Keratinocyte (primary cell): ENCODE measurements at regions not wholly inside any gene's neighbourhood (a gene's known extent, or its start where the extent isn't known, plus 50 kb on each side); places are given as distances from the start of the nearest gene placed in this dataset.

Experiments used
- DNase-seq: peaks from one replicate; pipeline ENCODE4 v3.0.0-alpha.2; 2011; ENCODE audit warnings: low read depth, missing footprints, low spot score
- FAIRE-seq: peaks from 2 replicates; lab custom pipeline; 2011; peaks lifted over from hg19 to GRCh38; lab: Jason Lieb, UNC
- H2AFZ ChIP-seq: 2 replicates; pipeline ENCODE4 v1.6.0; 2012; ENCODE audit warnings: low read length, control low read depth, inconsistent platforms; ENCODE audit not compliant: control insufficient read depth
- H3K27ac ChIP-seq: 2 replicates; pipeline ENCODE4 v1.5.1; 2011; ENCODE audit warnings: low read length; ENCODE audit not compliant: control insufficient read depth, insufficient read depth
- H3K27me3 ChIP-seq: 3 replicates; pipeline ENCODE4 v1.6.0; 2011; ENCODE audit warnings: low read length; ENCODE audit not compliant: control insufficient read depth, insufficient read depth; ENCODE audit errors: extremely low read depth
- H3K36me3 ChIP-seq, 2 experiments: 2 replicates in 1 of 2; 3 replicates in 1 of 2; pipeline ENCODE4 v1.5.1; 2011; ENCODE audit warnings: low read length in 2 of 2, mild to moderate bottlenecking in 1 of 2; ENCODE audit not compliant: control insufficient read depth in 2 of 2, insufficient read depth in 2 of 2; ENCODE audit errors: extremely low read depth in 1 of 2
- H3K4me1 ChIP-seq: 3 replicates; pipeline ENCODE4 v1.5.1; 2011; ENCODE audit warnings: low read length; ENCODE audit not compliant: control insufficient read depth, insufficient read depth; ENCODE audit errors: extremely low read depth
- H3K4me2 ChIP-seq: 3 replicates; pipeline ENCODE4 v1.6.0; 2011; ENCODE audit warnings: low read depth, low read length; ENCODE audit not compliant: control insufficient read depth, insufficient read depth; ENCODE audit errors: extremely low read depth
- H3K4me3 ChIP-seq, 3 experiments: fragments of 200-600 bp in 1 of 3; sonication (generic) in 1 of 3; 2 replicates in 2 of 3; 3 replicates in 1 of 3; pipeline ENCODE4 v1.5.1; 2011 to 2016; ENCODE audit warnings: low read length in 3 of 3, mild to moderate bottlenecking in 3 of 3, control low read depth in 2 of 3, inconsistent platforms in 1 of 3, low read depth in 1 of 3, mixed read lengths in 1 of 3, mixed run types in 1 of 3, moderate library complexity in 1 of 3; ENCODE audit not compliant: control insufficient read depth in 2 of 3, insufficient read depth in 2 of 3; ENCODE audit errors: extremely low read depth in 1 of 3
- H3K79me2 ChIP-seq: 2 replicates; pipeline ENCODE4 v1.6.0; 2012; ENCODE audit warnings: low read length; ENCODE audit not compliant: control insufficient read depth, insufficient read depth
- H3K9ac ChIP-seq: 3 replicates; pipeline ENCODE4 v1.6.0; 2011; ENCODE audit warnings: low read length; ENCODE audit not compliant: control insufficient read depth, insufficient read depth; ENCODE audit errors: extremely low read depth
- H3K9me1 ChIP-seq: 3 replicates; pipeline ENCODE4 v1.6.0; 2011; ENCODE audit warnings: low read length; ENCODE audit not compliant: control insufficient read depth, insufficient read depth; ENCODE audit errors: extremely low read depth
- H3K9me3 ChIP-seq: 2 replicates; pipeline ENCODE4 v1.5.1; 2012; ENCODE audit warnings: low read depth, low read length; ENCODE audit not compliant: control insufficient read depth
- H4K20me1 ChIP-seq: 3 replicates; pipeline ENCODE4 v1.6.0; 2011; ENCODE audit warnings: low read length; ENCODE audit not compliant: control insufficient read depth, insufficient read depth; ENCODE audit errors: extremely low read depth
- CTCF ChIP-seq, 3 experiments: IDR thresholded peaks in 1 of 3; conservative IDR thresholded peaks in 1 of 3; optimal IDR thresholded peaks in 1 of 3; 2 replicates in 2 of 3; 3 replicates in 1 of 3; pipeline versions ENCODE3 to v1.5.1; 2011; ENCODE audit warnings: low read length in 3 of 3, mild to moderate bottlenecking in 3 of 3, moderate library complexity in 2 of 3, control low read depth in 1 of 3, inconsistent platforms in 1 of 3; ENCODE audit not compliant: insufficient read depth in 2 of 3; ENCODE audit errors: extremely low read depth in 1 of 3
- EZH2 ChIP-seq: IDR thresholded peaks from one replicate; pipeline ENCODE4 v1.6.1; 2012; ENCODE audit warnings: inconsistent platforms, mild to moderate bottlenecking, low read length, moderate library complexity
- dilution Hi-C: fragments of 300-500 bp; cut with MboI; formaldehyde crosslinking; loops from one replicate; pipeline ENCODE4 v1.7.0; 2020; ENCODE audit warnings: low sequenced_read_pairs; ENCODE audit not compliant: extremely low pct_ligation_motif_present

- H3K27me3 ChIP-seq, result no peaks in the 10 kb centered on the region
- no peak overlapping the region for H2AFZ ChIP-seq
- dilution Hi-C loops, result no loop called here
- no peak overlapping the region for H3K4me2 ChIP-seq
- no peaks in the 10 kb centered on the region for H3K79me2 ChIP-seq
- H4K20me1 ChIP-seq, result no peaks in the 10 kb centered on the region
- H3K36me3 ChIP-seq, result no peaks in the 10 kb centered on the region
- TF ChIP-seq CTCF (optimal IDR thresholded peaks at IDR 0.05 in 1 of 3, IDR thresholded peaks at IDR 0.05 in 1 of 3, conservative IDR thresholded peaks at IDR 0.05 in 1 of 3; ENCODE audit: extremely low read depth in 1 of 3, insufficient read depth in 2 of 3, low read length in 3 of 3) (no peak), EZH2 (no peak)
- no peaks in the 10 kb centered on the region for H3K9me1 ChIP-seq
- H3K9me3 ChIP-seq, result peaks cover 1% of the 10 kb centered on the region
- H3K4me3 ChIP-seq, result no peak overlapping the region
- H3K27ac ChIP-seq, result no peak overlapping the region
- no peak for FAIRE-seq
- no peak for DNase-seq
- H3K4me1 ChIP-seq, result no peaks in the 10 kb centered on the region
- H3K9ac ChIP-seq, result no peak overlapping the region
Observed at GRCh38 chr7:98548971-98549370, 68.1 kb upstream of the NPTX2 start.

GRCh38 chr7:98548370-98548769 is 68.7 kb upstream of the NPTX2 start:
- DNase-seq (no peak), FAIRE-seq (no peak)
- Histone ChIP-seq H3K4me2 (no peak overlapping the region), H3K9me3 (peaks cover 1% of the 10 kb centered on the region), H3K4me1 (no peaks in the 10 kb centered on the region), H3K4me3 (no peak overlapping the region), H3K9ac (no peak overlapping the region), H3K36me3 (no peaks in the 10 kb centered on the region), H3K9me1 (no peaks in the 10 kb centered on the region), H2AFZ (no peak overlapping the region), H3K27me3 (no peaks in the 10 kb centered on the region), H3K79me2 (no peaks in the 10 kb centered on the region), H3K27ac (no peak overlapping the region), H4K20me1 (no peaks in the 10 kb centered on the region)
- dilution Hi-C loops, result no loop called here
- no peak for TF ChIP-seq EZH2
- TF ChIP-seq CTCF (optimal IDR thresholded peaks at IDR 0.05 in 1 of 3, IDR thresholded peaks at IDR 0.05 in 1 of 3, conservative IDR thresholded peaks at IDR 0.05 in 1 of 3; ENCODE audit: extremely low read depth in 1 of 3, insufficient read depth in 2 of 3, low read length in 3 of 3), result no peak
